ENCODE measurements at regions not wholly inside any gene's neighbourhood (a gene's known extent, or its start where the extent isn't known, plus 50 kb on each side); places are given as distances from the start of the nearest gene placed in this dataset.
"Not testable (repeated sequence)": the region's sequence is repeated elsewhere in the genome, so short reads cannot be mapped to it uniquely, and the experiment has no call there.

- DNase-seq; H3K4me3 ChIP-seq (ENCODE audit: insufficient read depth, low read depth, low read length): not testable (repeated sequence)
Observed at GRCh38 chr13:44863641-44864040, 125.6 kb downstream of the NUFIP1 start.

GRCh38 chr13:44860454-44860853, 128.8 kb downstream of the NUFIP1 start:
- Histone ChIP-seq H3K4me3 (ENCODE audit: insufficient read depth, low read depth, low read length) (no peak overlapping the region), H3K27me3 (ENCODE audit: control insufficient read depth, insufficient read depth, low read length) (no peaks in the 10 kb centered on the region), H3K36me3 (replicated peaks; ENCODE audit: control insufficient read depth, insufficient read depth, low read length) (no peaks in the 10 kb centered on the region)
- no peak for DNase-seq

More at GRCh38 chr13:44863641-44864040, 125.6 kb downstream of the NUFIP1 start:
- H3K27me3 ChIP-seq (ENCODE audit: control insufficient read depth, insufficient read depth, low read length); H3K36me3 ChIP-seq (replicated peaks; ENCODE audit: control insufficient read depth, insufficient read depth, low read length): not testable (repeated sequence)

DNA sequence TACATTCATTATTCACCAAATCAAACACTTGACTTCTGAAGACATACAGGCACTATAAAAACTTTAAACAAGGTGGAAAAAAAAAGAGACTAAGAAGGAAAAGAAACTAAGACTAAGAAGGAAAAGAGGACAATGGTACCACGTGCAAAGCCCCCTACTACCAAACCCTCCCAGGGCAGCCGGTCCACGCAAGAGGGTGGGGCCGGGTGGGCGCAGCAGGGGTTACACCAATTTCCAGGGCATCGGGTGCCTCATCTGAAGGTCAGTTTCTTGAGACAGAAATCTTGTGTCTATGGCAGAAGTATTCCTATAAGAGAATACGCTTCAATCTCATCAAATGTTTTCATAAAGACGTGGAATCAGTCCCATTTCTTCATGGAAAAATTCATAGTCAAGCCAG, 131.5 kb downstream of the NUFIP1 start:
- DNase-seq = no peak
- Histone ChIP-seq H3K36me3 (replicated peaks; ENCODE audit: control insufficient read depth, insufficient read depth, low read length) (no peaks in the 10 kb centered on the region), H3K27me3 (ENCODE audit: control insufficient read depth, insufficient read depth, low read length) (no peaks in the 10 kb centered on the region), H3K4me3 (ENCODE audit: insufficient read depth, low read depth, low read length) (no peak overlapping the region)

- no peaks in the 10 kb centered on the region for H3K27me3 ChIP-seq (ENCODE audit: control insufficient read depth, insufficient read depth, low read length)
- no peak overlapping the region for H3K4me3 ChIP-seq (ENCODE audit: insufficient read depth, low read depth, low read length)
- no peak for DNase-seq
- no peaks in the 10 kb centered on the region for H3K36me3 ChIP-seq (replicated peaks; ENCODE audit: control insufficient read depth, insufficient read depth, low read length)
Observed at GRCh38 chr13:44857061-44857460, 132.2 kb downstream of the NUFIP1 start.

GRCh38 chr13:44855860-44856259, 133.4 kb downstream of the NUFIP1 start:
- Histone ChIP-seq H3K4me3 (ENCODE audit: insufficient read depth, low read depth, low read length) (no peak overlapping the region), H3K36me3 (replicated peaks; ENCODE audit: control insufficient read depth, insufficient read depth, low read length) (no peaks in the 10 kb centered on the region), H3K27me3 (ENCODE audit: control insufficient read depth, insufficient read depth, low read length) (no peaks in the 10 kb centered on the region)
- DNase-seq = no peak

DNA sequence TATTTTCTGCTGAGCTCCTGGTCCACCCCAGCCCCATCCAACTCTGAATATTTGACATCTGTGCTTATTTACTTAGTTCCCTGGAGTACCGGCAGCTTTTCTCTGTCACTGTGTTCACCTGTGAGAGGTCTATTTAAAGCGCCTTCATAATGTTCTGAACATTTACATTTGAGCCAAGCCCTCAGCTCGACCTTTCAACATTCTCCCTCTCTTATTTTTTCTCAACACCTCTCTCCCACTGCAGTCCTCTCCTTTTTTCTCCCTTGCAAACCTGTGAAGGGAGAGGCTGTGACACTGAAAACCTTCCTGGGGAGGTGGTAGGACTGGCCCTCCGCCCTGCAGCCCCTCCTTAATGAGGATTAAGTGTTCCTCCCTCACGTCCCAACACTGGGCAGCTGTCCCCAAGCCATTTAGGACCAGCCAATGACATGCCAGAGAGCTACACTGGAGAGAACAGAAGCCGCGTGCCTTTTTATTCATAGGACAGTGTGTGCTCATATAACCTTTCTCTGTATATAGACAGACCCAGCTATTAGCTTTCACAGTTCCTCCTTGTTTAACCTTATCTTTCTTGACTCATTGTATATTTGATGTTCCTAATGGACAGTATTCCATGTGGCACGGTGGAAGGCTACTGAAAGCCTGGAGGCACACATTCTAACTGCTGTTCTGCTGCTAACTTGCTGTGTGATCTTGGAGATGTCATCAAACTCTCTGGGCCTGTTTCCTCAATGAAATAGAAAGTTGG, 134.8 kb downstream of the NUFIP1 start:
- Histone ChIP-seq H3K36me3 (replicated peaks; ENCODE audit: control insufficient read depth, insufficient read depth, low read length) (no peaks in the 10 kb centered on the region), H3K27me3 (ENCODE audit: control insufficient read depth, insufficient read depth, low read length) (no peaks in the 10 kb centered on the region), H3K4me3 (ENCODE audit: insufficient read depth, low read depth, low read length) (no peak overlapping the region)
- no peak for DNase-seq

DNA sequence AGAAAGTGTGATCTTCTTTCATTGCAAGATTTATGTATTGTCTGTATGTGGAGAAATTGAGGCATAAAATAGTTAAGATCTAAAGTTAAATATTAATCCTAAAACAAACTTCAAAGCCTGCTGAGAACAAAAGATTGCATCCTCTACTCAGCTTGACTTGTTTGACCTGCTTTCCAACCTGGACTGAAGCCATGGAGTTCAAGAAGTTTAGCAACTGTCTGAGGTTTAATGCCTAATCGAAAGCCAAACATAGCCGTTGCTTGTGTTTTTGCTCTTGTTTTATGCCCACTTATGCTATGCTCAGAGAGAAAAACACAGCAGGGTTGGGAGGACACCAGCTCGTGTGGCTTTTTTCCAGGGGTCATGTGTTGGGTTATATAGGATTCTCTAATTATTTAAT, 135.6 kb downstream of the NUFIP1 start:
- no peak for DNase-seq
- Histone ChIP-seq H3K27me3 (ENCODE audit: control insufficient read depth, insufficient read depth, low read length) (no peaks in the 10 kb centered on the region), H3K36me3 (replicated peaks; ENCODE audit: control insufficient read depth, insufficient read depth, low read length) (no peaks in the 10 kb centered on the region), H3K4me3 (ENCODE audit: insufficient read depth, low read depth, low read length) (no peak overlapping the region)

- Histone ChIP-seq H3K36me3 (replicated peaks; ENCODE audit: control insufficient read depth, insufficient read depth, low read length) (no peaks in the 10 kb centered on the region), H3K27me3 (ENCODE audit: control insufficient read depth, insufficient read depth, low read length) (no peaks in the 10 kb centered on the region), H3K4me3 (ENCODE audit: insufficient read depth, low read depth, low read length) (no peak overlapping the region)
- DNase-seq = no peak
Observed at GRCh38 chr13:44848920-44849676, 140.2 kb downstream of the NUFIP1 start.

GRCh38 chr13:44845281-44846058, 143.8 kb downstream of the NUFIP1 start:
- H3K27me3 ChIP-seq (ENCODE audit: control insufficient read depth, insufficient read depth, low read length); H3K36me3 ChIP-seq (replicated peaks; ENCODE audit: control insufficient read depth, insufficient read depth, low read length); H3K4me3 ChIP-seq (ENCODE audit: insufficient read depth, low read depth, low read length); DNase-seq: not testable (repeated sequence)

GRCh38 chr13:44844786-44845185, 144.5 kb downstream of the NUFIP1 start:
- Histone ChIP-seq H3K27me3 (ENCODE audit: control insufficient read depth, insufficient read depth, low read length) (no peaks in the 10 kb centered on the region), H3K4me3 (ENCODE audit: insufficient read depth, low read depth, low read length) (no peak overlapping the region), H3K36me3 (replicated peaks; ENCODE audit: control insufficient read depth, insufficient read depth, low read length) (no peaks in the 10 kb centered on the region)
- DNase-seq = no peak

DNA sequence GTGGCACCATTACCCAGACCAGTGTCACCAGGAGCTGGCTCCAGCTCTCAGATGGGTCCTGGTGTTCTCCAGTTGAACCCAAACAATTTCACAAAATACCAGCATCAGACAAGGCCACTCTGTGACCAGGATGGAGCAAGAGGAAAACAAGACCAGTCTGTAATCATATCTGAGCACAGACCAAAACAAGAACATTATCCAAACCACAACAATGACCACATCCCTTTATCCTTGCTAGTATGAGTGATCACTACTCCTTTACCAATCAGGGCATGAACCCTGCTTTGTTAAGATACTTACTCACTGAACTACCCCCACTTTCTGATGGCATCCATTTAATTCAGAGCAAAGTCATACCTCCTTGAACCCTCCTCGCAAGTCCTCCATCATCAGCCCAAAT, 145.9 kb downstream of the NUFIP1 start:
- DNase-seq = no peak
- Histone ChIP-seq H3K36me3 (replicated peaks; ENCODE audit: control insufficient read depth, insufficient read depth, low read length) (no peaks in the 10 kb centered on the region), H3K27me3 (ENCODE audit: control insufficient read depth, insufficient read depth, low read length) (no peaks in the 10 kb centered on the region), H3K4me3 (ENCODE audit: insufficient read depth, low read depth, low read length) (no peak overlapping the region)

GRCh38 chr13:44842158-44842557, 147.1 kb downstream of the NUFIP1 start:
- Histone ChIP-seq H3K4me3 (ENCODE audit: insufficient read depth, low read depth, low read length) (no peak overlapping the region), H3K27me3 (ENCODE audit: control insufficient read depth, insufficient read depth, low read length) (no peaks in the 10 kb centered on the region), H3K36me3 (replicated peaks; ENCODE audit: control insufficient read depth, insufficient read depth, low read length) (no peaks in the 10 kb centered on the region)
- no peak for DNase-seq

GRCh38 chr13:44840131-44840530, 149.1 kb downstream of the NUFIP1 start:
- Histone ChIP-seq H3K27me3 (ENCODE audit: control insufficient read depth, insufficient read depth, low read length) (no peaks in the 10 kb centered on the region), H3K36me3 (replicated peaks; ENCODE audit: control insufficient read depth, insufficient read depth, low read length) (no peaks in the 10 kb centered on the region), H3K4me3 (ENCODE audit: insufficient read depth, low read depth, low read length) (no peak overlapping the region)
- DNase-seq = no peak

- Histone ChIP-seq H3K4me3 (ENCODE audit: insufficient read depth, low read depth, low read length) (no peak overlapping the region), H3K36me3 (replicated peaks; ENCODE audit: control insufficient read depth, insufficient read depth, low read length) (no peaks in the 10 kb centered on the region), H3K27me3 (ENCODE audit: control insufficient read depth, insufficient read depth, low read length) (no peaks in the 10 kb centered on the region)
- DNase-seq = no peak
Observed at GRCh38 chr13:44837250-44837649, 152.0 kb downstream of the NUFIP1 start.

GRCh38 chr13:44834404-44834803, 154.9 kb downstream of the NUFIP1 start:
- Histone ChIP-seq H3K4me3 (ENCODE audit: insufficient read depth, low read depth, low read length) (no peak overlapping the region), H3K36me3 (replicated peaks; ENCODE audit: control insufficient read depth, insufficient read depth, low read length) (no peaks in the 10 kb centered on the region), H3K27me3 (ENCODE audit: control insufficient read depth, insufficient read depth, low read length) (no peaks in the 10 kb centered on the region)

More at GRCh38 chr13:44834404-44834803, 154.9 kb downstream of the NUFIP1 start:
- no peak for DNase-seq
